ENCODE measurements at regions not wholly inside any gene's neighbourhood (a gene's known extent, or its start where the extent isn't known, plus 50 kb on each side); places are given as distances from the start of the nearest gene placed in this dataset.

GRCh38 chr13:34593658-34594057 lies 348.4 kb upstream of the NBEA start:
- TF ChIP-seq EZH2 (IDR thresholded peaks at IDR 0.05; ENCODE audit: low read depth) = no peak
- TF ChIP-seq CTCF (conservative IDR thresholded peaks at IDR 0.05) = no peak
